Ramos (cell line): ENCODE measurements at regions not wholly inside any gene's neighbourhood (a gene's known extent, or its start where the extent isn't known, plus 50 kb on each side); places are given as distances from the start of the nearest gene placed in this dataset.
"Not testable (repeated sequence)": the region's sequence is repeated elsewhere in the genome, so short reads cannot be mapped to it uniquely, and the experiment has no call there.

Experiments
- in situ Hi-C: fragments of 300-500 bp; cut with MboI; formaldehyde crosslinking; loops from one replicate; pipeline ENCODE4 v1.14.3; 2022; ENCODE audit warnings: low sequenced_read_pairs; ENCODE audit not compliant: unreplicated experiment

DNA sequence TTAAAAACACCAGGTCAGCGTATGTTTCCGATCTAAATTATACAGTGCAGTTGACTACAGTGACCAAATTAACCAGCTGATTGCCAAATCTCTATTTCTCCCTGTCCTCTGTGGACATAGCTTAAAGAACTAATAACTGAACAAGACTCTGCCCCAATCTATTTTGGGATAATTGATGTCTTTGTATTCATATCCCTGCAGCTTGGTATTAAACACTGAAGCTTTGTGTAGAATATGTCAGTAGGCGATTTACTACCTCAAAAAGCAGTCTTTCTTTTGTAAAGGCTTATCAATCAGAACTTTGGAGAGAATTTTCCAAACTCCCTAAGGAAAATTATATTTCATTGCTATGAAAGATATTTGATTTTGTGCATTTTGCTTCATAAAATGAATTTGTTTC is 258.2 kb downstream of the SOX2 start:
- in situ Hi-C loops = no loop called here

DNA sequence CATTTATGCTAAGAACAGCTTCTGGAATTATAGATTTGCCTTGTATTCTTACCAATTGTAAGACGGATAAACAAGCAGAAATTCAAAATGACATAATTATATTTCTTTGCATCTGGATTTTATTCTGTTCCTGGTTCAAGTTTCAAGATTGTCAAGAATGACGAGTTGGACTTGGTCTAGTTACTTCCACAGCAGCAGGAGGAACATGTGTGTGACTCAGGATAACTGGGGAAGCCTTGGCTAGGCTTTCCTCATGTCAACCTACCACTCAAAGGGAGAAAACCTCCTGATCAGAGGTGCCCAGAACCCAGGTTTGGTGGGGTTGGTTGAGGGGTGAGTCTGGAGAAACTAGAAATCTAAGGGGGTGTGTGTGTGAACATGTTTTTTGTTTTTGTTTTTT is 259.7 kb downstream of the SOX2 start:
- in situ Hi-C loops = no loop called here

- in situ Hi-C loops = no loop called here
Observed at GRCh38 chr3:181974198-181974597, 262.5 kb downstream of the SOX2 start.

- in situ Hi-C loops = no loop called here
Observed at GRCh38 chr3:181976526-181976925, 264.8 kb downstream of the SOX2 start.

GRCh38 chr3:181985386-181985785 is 273.7 kb downstream of the SOX2 start:
- in situ Hi-C loops = no loop called here

- in situ Hi-C loops = no loop called here
Observed at GRCh38 chr3:181987736-181988135, 276.0 kb downstream of the SOX2 start.

GRCh38 chr3:181998828-181999227 is 287.1 kb downstream of the SOX2 start:
- in situ Hi-C loops = no loop called here

- in situ Hi-C loops = no loop called here
Observed at GRCh38 chr3:181999314-181999713, 287.6 kb downstream of the SOX2 start.

GRCh38 chr3:182000447-182000846 is 288.7 kb downstream of the SOX2 start:
- in situ Hi-C loops = no loop called here

GRCh38 chr3:182005219-182005618 is 293.5 kb downstream of the SOX2 start:
- in situ Hi-C loops = no loop called here

- in situ Hi-C loops = no loop called here
Observed at GRCh38 chr3:182005701-182006100, 294.0 kb downstream of the SOX2 start.

- in situ Hi-C loops = no loop called here
Observed at GRCh38 chr3:182006431-182006830, 294.7 kb downstream of the SOX2 start.

GRCh38 chr3:182007441-182007840 is 295.7 kb downstream of the SOX2 start:
- in situ Hi-C loops = no loop called here

GRCh38 chr3:182018361-182018760 is 306.6 kb downstream of the SOX2 start:
- in situ Hi-C loops = no loop called here

DNA sequence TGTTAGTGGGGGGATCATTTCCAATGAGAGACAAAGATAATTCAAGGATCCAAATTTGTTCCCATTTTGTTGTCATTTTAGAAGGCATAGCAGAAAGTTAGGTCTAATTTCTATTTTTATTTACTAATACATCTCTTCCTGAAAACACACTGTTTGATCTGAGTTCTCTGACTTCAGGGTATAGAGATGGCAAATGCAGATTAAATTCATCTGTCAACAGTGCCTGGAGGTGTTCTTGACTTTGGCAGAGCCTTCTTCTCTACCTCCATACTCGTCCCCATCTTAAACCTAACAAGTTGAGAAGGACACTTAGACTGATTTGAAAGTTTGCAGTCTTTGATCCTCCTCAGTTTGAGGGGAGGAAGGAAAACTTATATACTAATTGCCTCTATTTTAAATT is 308.2 kb downstream of the SOX2 start:
- in situ Hi-C loops = no loop called here

DNA sequence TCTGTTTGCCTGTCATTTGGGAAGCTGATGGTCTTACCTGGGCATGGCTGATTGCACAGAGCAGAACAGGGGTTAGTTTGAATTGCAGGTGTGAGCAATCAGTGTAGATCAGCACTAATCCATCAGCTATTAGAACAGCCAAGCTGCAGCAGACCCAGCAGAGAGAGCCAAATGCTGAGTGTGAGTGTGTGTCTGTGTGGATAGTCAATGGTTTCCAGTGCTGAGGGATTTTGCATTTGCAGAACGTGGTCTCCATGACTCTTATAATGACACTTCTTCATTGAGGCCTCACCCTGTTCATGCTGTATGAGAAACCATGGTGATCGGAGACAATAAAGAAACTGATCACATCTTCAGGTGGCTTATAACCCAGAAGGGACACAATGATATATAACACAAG is 312.1 kb downstream of the SOX2 start:
- in situ Hi-C loops = no loop called here

DNA sequence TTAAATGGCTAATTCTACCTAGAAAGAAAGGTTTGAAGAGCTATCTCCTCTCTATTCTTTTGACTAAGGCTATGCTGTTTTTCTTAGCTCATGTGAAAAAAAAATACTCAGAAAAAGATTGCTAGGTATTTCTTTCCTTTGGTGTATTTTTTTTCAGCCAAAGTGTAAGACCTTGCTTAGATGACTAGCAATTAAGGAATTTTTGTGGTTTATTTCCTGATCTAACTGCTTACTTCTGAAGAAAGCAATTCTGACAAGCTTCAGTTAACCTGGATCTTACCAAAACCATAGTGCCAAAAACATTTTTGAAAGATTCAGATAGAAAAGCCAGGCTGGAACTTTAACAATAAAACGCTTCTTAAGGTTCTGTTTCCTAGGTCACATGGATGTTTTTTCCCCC is 315.6 kb downstream of the SOX2 start:
- in situ Hi-C loops = no loop called here

GRCh38 chr3:182028081-182028480 is 316.4 kb downstream of the SOX2 start:
- in situ Hi-C loops = no loop called here

GRCh38 chr3:182034231-182034630 is 322.5 kb downstream of the SOX2 start:
- in situ Hi-C loops = not testable (repeated sequence)

DNA sequence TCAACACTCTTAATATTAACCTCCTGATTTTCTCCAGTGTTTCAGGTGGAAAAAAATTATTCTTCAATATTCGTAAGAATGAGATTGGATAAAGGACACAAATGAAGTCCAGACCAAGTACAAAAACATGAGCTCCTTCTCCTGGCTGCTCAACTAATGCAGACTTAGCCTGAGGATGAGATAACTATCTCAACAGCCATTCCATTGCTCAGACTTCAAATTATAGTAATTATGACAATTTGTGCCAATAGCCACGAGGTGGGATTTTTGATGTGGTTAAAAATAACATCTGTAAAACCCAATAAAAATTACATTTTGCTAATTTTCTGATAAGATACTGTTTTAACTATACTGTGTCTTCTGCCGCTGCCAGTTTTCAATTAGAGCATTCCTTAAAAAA is 323.6 kb downstream of the SOX2 start:
- in situ Hi-C loops = no loop called here

DNA sequence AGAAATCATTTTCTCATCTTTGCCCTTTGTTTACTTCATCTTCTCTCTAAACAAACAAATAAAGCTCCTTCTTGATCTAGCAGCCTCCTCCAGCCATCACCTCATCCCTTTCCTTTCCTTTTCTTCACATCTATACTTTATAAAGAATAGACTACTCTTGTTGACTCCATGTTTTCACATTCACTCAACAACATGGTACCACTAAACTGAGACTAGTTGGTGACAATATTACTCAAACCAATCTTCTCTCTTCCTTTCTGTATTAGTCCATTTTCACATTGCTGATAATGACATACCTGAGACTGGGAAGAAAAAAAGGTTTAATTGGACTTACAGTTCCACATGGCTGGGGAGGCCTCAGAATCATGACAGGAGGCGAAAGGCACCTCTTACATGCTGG is 324.7 kb downstream of the SOX2 start:
- in situ Hi-C loops = no loop called here

DNA sequence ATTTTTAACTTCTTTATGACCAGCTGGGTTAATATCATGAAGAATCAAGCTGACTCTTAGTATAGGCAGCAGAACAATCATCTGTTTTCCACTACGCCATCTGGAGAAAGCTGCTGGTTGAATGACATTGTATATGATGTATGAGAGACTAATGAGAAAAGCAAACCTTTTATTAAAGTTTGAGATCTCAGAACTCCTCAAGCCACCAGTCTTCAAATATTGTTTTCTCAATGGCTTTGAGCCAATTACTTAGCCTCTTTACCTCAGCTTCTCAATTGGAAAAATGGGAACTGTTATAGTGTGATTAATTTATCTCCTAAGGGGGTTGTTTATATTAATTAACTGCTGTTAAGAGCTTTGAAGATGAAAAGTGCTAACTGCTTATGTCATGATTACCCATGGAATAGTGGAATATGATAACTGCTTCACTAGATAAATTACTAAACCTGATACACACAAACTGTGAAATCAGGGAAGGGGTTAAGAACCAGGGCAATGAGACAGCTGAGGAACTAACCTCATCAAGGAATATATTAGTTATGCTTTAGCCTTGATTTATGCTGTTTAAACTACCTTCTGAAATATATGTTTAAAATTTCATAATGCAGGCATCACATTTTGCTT is 330.1 kb downstream of the SOX2 start:
- in situ Hi-C loops = no loop called here

DNA sequence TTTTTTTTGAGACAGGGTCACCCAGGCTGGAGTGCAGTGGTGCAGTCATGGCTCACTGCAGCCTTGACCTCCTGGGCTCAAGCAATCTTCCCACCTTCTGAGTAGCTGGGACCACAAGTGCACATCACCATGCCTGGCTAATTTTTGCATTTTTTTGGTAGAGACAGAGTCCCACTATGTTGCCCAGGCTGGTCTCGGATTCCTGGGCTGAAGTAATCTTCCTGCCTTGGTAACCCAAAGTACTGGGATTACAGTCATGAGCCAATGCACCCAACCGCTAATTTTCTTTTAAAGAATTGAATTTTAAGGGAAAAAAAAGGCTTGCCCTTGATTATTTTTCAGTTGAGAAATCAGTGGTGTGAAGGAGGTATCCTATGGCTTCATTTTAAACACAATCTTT is 334.0 kb downstream of the SOX2 start:
- in situ Hi-C loops = no loop called here
